OCI-LY1 (cell line): ENCODE measurements at regions not wholly inside any gene's neighbourhood (a gene's known extent, or its start where the extent isn't known, plus 50 kb on each side); places are given as distances from the start of the nearest gene placed in this dataset.

Experiments used
- H2AFZ ChIP-seq: fragments of 200-600 bp; sonication (generic), shearing (Covaris generic); 2 replicates; pipeline ENCODE4 v1.6.0; 2014; ENCODE audit warnings: antibody characterized with exemption, mild to moderate bottlenecking, low read length
- H3F3A ChIP-seq: fragments of 200-600 bp; sonication (generic), shearing (Covaris generic); 2 replicates; pipeline ENCODE4 v1.6.0; 2014; ENCODE audit warnings: mild to moderate bottlenecking, antibody characterized with exemption, low read length, moderate library complexity; ENCODE audit not compliant: insufficient read depth
- H3K27ac ChIP-seq: fragments of 200-600 bp; sonication (generic); 2 replicates; pipeline ENCODE4 v1.5.1; 2014; ENCODE audit warnings: low read length, mixed run types, mild to moderate bottlenecking, low read depth; ENCODE audit not compliant: poor library complexity, severe bottlenecking
- H3K27me3 ChIP-seq: fragments of 200-600 bp; sonication (generic); 2 replicates; pipeline ENCODE4 v1.6.0; 2014; ENCODE audit warnings: antibody characterized with exemption, mild to moderate bottlenecking, low read length, moderate library complexity; ENCODE audit not compliant: insufficient read depth
- H3K36me3 ChIP-seq: fragments of 200-600 bp; sonication (generic); 2 replicates; pipeline ENCODE4 v1.6.1; 2014; ENCODE audit warnings: mild to moderate bottlenecking, antibody characterized with exemption, low read length, moderate library complexity, mixed read lengths; ENCODE audit not compliant: insufficient read depth
- H3K4me1 ChIP-seq: fragments of 200-600 bp; sonication (generic); 2 replicates; pipeline ENCODE4 v1.5.1; 2014; ENCODE audit warnings: mild to moderate bottlenecking, low read length, moderate library complexity; ENCODE audit not compliant: insufficient read depth, severe bottlenecking
- H3K4me2 ChIP-seq: fragments of 200-600 bp; sonication (generic), shearing (Covaris generic); 2 replicates; pipeline ENCODE4 v1.6.1; 2014; ENCODE audit warnings: low read length
- H3K4me3 ChIP-seq: fragments of 200-600 bp; sonication (generic); 2 replicates; pipeline ENCODE4 v1.5.1; 2014; ENCODE audit warnings: low read length, low read depth, mild to moderate bottlenecking, mixed read lengths; ENCODE audit not compliant: poor library complexity, severe bottlenecking
- H3K79me2 ChIP-seq: fragments of 200-600 bp; shearing (Covaris generic); 2 replicates; pipeline ENCODE4 v1.6.1; 2016; ENCODE audit warnings: mixed run types, low read length, mixed read lengths; ENCODE audit not compliant: insufficient read depth
- H3K9ac ChIP-seq: fragments of 200-600 bp; sonication (generic), shearing (Covaris generic); 2 replicates; pipeline ENCODE4 v1.6.1; 2014; ENCODE audit warnings: mild to moderate bottlenecking, low read length, mixed read lengths
- H3K9me2 ChIP-seq: fragments of 200-600 bp; sonication (generic), shearing (Covaris generic); 2 replicates; pipeline ENCODE4 v1.6.1; 2014; ENCODE audit warnings: low read depth, mild to moderate bottlenecking, low read length, mixed read lengths
- H3K9me3 ChIP-seq: fragments of 200-600 bp; shearing (Covaris generic); 2 replicates; pipeline ENCODE4 v1.6.1; 2014; ENCODE audit warnings: low read length, mixed read lengths
- H4K20me1 ChIP-seq: fragments of 200-600 bp; sonication (generic), shearing (Covaris generic); 2 replicates; pipeline ENCODE4 v1.6.0; 2016; ENCODE audit warnings: mild to moderate bottlenecking, low read length; ENCODE audit not compliant: insufficient read depth
- EZH2 ChIP-seq: fragments of 200-600 bp; sonication (generic), shearing (Covaris generic); IDR thresholded peaks from 2 replicates; pipeline ENCODE4 v1.8.0; 2017; ENCODE audit warnings: borderline replicate concordance, mixed run types, mild to moderate bottlenecking, antibody characterized with exemption, low read length, moderate library complexity, mixed read lengths
- TF ChIP-seq, protein P1 (sequence below): fragments of 200-600 bp; sonication (generic), shearing (Covaris generic); IDR thresholded peaks from 2 replicates; pipeline ENCODE4 v1.5.1; 2017; ENCODE audit warnings: mild to moderate bottlenecking, antibody characterized with exemption, low read length, moderate library complexity, mixed read lengths

DNA sequence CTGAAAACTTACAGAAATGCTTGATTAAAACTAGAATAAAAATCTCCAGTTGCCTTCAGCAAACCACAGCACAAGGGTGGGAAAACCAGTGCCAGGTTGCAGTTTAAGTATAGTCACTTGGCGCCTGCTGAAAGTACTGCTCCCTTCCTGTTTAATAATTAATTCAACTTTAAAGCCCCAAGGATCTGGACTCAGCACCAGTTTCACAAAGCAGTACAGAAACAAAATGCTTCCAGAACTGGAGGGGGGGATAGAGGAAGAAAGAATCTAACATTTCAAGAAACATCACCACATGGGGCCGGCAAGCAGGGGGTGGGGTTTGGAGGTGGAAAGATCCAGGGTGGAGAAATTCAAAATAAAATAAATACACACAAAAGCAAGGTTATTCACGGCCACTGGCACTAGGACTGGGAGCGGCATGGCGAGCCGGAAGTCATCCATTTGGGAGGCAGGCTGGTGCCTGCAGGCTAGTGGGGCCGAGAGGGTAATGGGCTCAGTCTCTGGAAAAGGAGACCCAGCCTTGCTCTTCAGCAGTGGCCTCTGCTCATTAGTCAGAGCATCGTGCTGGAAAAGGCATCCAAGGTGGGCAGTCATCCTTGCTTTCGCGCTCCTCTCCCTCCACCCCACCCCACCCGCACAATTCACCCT lies 85.8 kb downstream of the POU3F3 start:
- Histone ChIP-seq H3K9ac (no peak overlapping the region), H3K36me3 (no peaks in the 10 kb centered on the region), H3K9me2 (no peaks in the 10 kb centered on the region), H3K79me2 (no peaks in the 10 kb centered on the region), H3K4me2 (no peak overlapping the region), H3K4me3 (no peak overlapping the region), H3K4me1 (no peaks in the 10 kb centered on the region), H3K9me3 (no peaks in the 10 kb centered on the region), H2AFZ (no peak overlapping the region), H3K27me3 (0 out of 2 replicates have a peak, but pooled peaks cover 7% of the 10 kb centered on the region), H4K20me1 (no peaks in the 10 kb centered on the region), H3K27ac (no peak overlapping the region), H3F3A (no peaks in the 10 kb centered on the region)
- TF ChIP-seq, protein P1, sequence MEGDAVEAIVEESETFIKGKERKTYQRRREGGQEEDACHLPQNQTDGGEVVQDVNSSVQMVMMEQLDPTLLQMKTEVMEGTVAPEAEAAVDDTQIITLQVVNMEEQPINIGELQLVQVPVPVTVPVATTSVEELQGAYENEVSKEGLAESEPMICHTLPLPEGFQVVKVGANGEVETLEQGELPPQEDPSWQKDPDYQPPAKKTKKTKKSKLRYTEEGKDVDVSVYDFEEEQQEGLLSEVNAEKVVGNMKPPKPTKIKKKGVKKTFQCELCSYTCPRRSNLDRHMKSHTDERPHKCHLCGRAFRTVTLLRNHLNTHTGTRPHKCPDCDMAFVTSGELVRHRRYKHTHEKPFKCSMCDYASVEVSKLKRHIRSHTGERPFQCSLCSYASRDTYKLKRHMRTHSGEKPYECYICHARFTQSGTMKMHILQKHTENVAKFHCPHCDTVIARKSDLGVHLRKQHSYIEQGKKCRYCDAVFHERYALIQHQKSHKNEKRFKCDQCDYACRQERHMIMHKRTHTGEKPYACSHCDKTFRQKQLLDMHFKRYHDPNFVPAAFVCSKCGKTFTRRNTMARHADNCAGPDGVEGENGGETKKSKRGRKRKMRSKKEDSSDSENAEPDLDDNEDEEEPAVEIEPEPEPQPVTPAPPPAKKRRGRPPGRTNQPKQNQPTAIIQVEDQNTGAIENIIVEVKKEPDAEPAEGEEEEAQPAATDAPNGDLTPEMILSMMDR = no peak
- TF ChIP-seq EZH2 = no peak

DNA sequence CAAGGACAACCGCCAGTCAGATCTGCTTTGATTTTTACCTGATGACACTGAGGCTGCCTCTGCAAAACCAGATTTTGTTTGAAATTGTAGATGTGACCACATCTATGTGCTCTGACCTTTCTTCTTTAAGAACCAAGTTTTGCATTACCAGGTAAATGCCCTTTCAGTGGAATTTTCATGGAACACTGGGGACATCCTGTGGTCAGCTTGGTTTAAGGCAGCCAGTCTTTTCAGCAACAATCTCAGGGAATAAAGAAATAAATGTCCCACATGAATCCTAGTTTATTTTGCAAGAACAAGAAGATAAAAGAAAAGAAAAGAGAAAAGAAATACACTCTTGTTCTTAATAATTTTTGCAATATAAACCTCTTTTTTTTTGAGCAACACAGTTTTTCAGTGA lies 90.6 kb downstream of the POU3F3 start:
- Histone ChIP-seq H3K4me2 (no peak overlapping the region), H3F3A (no peaks in the 10 kb centered on the region), H3K27me3 (no peaks in the 10 kb centered on the region), H3K9ac (no peak overlapping the region), H3K79me2 (no peaks in the 10 kb centered on the region), H3K9me3 (no peaks in the 10 kb centered on the region), H3K4me3 (no peak overlapping the region), H3K9me2 (no peaks in the 10 kb centered on the region), H3K27ac (no peak overlapping the region), H2AFZ (no peak overlapping the region), H3K36me3 (no peaks in the 10 kb centered on the region), H3K4me1 (no peaks in the 10 kb centered on the region), H4K20me1 (no peaks in the 10 kb centered on the region)
- TF ChIP-seq, protein P1 = no peak; the same call in 1 of the 2 replicates
- no peak for TF ChIP-seq EZH2

DNA sequence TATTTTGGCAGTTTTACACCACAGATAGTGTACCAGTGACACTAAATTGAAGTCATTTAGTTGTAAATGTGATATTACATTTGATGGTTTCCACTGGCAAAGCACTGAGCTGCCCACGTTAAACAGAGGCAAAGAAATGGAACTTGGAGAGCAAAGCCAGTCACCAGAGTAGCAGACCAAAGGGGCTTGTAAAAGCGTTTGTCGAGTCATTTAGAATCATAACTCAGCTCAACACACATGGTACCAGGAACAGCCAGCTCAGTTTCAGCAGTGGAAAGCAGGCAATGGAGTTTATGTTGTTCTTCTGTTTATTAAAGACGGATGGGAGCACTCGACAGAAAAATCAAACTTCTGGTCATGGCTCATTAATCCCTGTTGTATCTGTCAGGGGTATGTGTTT lies 91.2 kb downstream of the POU3F3 start:
- Histone ChIP-seq H2AFZ (no peak overlapping the region), H3K4me1 (no peaks in the 10 kb centered on the region), H3K4me2 (no peak overlapping the region), H3K9me2 (no peaks in the 10 kb centered on the region), H3K79me2 (no peaks in the 10 kb centered on the region), H3K4me3 (no peak overlapping the region), H3K36me3 (no peaks in the 10 kb centered on the region), H3K9me3 (no peaks in the 10 kb centered on the region), H3K27ac (no peak overlapping the region), H3K9ac (no peak overlapping the region), H3K27me3 (no peaks in the 10 kb centered on the region), H3F3A (no peaks in the 10 kb centered on the region), H4K20me1 (no peaks in the 10 kb centered on the region)
- TF ChIP-seq EZH2 = no peak
- TF ChIP-seq, protein P1 = no peak
